Body of pancreas (tissue), 4 donors: ENCODE measurements at regions not wholly inside any gene's neighbourhood (a gene's known extent, or its start where the extent isn't known, plus 50 kb on each side); places are given as distances from the start of the nearest gene placed in this dataset.

ENCODE experiments used
- CTCF ChIP-seq, 7 experiments: fragments of 450-650 bp in 4 of 7; fragments of 200-600 bp in 3 of 7; sonication (generic) in 3 of 7; IDR thresholded peaks; one replicate each; pipeline ENCODE4 v1.5.1; 2016 to 2019; ENCODE audit warnings: antibody characterized with exemption in 7 of 7
- POLR2A ChIP-seq, 3 donors: fragments of 450-650 bp; IDR thresholded peaks; one replicate each; pipeline ENCODE4 v1.6.1; 2016; ENCODE audit warnings: antibody characterized with exemption in 3 of 3, mild to moderate bottlenecking in 2 of 3

- no peak for TF ChIP-seq CTCF (IDR thresholded peaks at IDR 0.05)
- no peak for TF ChIP-seq POLR2A (IDR thresholded peaks at IDR 0.05)
Observed at GRCh38 chr1:71242239-71242638, 161.4 kb upstream of the ZRANB2 start.
